NT2/D1 (cell line): ENCODE measurements at regions not wholly inside any gene's neighbourhood (a gene's known extent, or its start where the extent isn't known, plus 50 kb on each side); places are given as distances from the start of the nearest gene placed in this dataset.

ENCODE experiments used
- SUZ12 ChIP-seq: IDR thresholded peaks from 2 replicates; pipeline ENCODE4 v1.6.1; 2011; ENCODE audit not compliant: insufficient read length, insufficient read depth; ENCODE audit errors: extremely low read depth
- YY1 ChIP-seq: IDR thresholded peaks from 2 replicates; pipeline ENCODE4 v1.6.1; 2011; ENCODE audit not compliant: insufficient read length, insufficient read depth

DNA sequence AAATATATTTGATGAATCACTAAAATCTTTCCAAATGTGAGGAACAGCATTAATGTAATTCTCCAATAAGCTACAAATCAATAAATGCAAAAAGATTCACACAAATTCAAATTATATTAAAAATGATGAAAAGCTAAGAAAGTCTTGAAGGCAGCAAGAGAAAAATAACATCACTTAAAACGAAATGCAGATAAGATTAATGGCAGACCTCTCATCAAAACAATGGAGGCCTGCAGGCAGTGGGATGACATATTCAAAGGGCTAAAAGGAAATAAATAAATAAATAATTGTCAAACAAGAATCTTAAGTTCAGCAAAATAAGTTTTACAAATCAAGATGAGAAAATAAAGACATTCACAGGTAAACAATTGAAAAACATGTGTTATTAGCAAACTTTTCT lies 952.1 kb downstream of the SLITRK6 start:
- TF ChIP-seq SUZ12 (no peak), YY1 (no peak)
